ENCODE measurements at regions not wholly inside any gene's neighbourhood (a gene's known extent, or its start where the extent isn't known, plus 50 kb on each side); places are given as distances from the start of the nearest gene placed in this dataset.

- TF ChIP-seq POLR2A (IDR thresholded peaks at IDR 0.05; ENCODE audit: low read length), result no peak
- TF ChIP-seq GATA1 (IDR thresholded peaks at IDR 0.05; ENCODE audit: low read depth, low read length), result no peak
These were observed 469.5 kb downstream of the SOX6 start for GRCh38 chr11:15886866-15887265.

Data from erythroblast (primary cell).